ENCODE measurements at regions not wholly inside any gene's neighbourhood (a gene's known extent, or its start where the extent isn't known, plus 50 kb on each side); places are given as distances from the start of the nearest gene placed in this dataset.

- peaks cover 13% of the 10 kb centered on the region for H3K4me1 ChIP-seq (replicated peaks; ENCODE audit: insufficient read depth)
- no peaks in the 10 kb centered on the region for H4K20me1 ChIP-seq (ENCODE audit: insufficient read depth)
- TF ChIP-seq, protein P1, sequence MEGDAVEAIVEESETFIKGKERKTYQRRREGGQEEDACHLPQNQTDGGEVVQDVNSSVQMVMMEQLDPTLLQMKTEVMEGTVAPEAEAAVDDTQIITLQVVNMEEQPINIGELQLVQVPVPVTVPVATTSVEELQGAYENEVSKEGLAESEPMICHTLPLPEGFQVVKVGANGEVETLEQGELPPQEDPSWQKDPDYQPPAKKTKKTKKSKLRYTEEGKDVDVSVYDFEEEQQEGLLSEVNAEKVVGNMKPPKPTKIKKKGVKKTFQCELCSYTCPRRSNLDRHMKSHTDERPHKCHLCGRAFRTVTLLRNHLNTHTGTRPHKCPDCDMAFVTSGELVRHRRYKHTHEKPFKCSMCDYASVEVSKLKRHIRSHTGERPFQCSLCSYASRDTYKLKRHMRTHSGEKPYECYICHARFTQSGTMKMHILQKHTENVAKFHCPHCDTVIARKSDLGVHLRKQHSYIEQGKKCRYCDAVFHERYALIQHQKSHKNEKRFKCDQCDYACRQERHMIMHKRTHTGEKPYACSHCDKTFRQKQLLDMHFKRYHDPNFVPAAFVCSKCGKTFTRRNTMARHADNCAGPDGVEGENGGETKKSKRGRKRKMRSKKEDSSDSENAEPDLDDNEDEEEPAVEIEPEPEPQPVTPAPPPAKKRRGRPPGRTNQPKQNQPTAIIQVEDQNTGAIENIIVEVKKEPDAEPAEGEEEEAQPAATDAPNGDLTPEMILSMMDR (conservative IDR thresholded peaks at IDR 0.05): no peak
- TF ChIP-seq EZH2 (IDR thresholded peaks at IDR 0.05; ENCODE audit: low read depth): no peak
- no peaks in the 10 kb centered on the region for H3K27me3 ChIP-seq (ENCODE audit: insufficient read depth, low read depth)
- no peak for DNase-seq
- no peaks in the 10 kb centered on the region for H3K79me2 ChIP-seq (ENCODE audit: low read depth)
- H3K9me3 ChIP-seq (ENCODE audit: insufficient read depth, low read depth): no peaks in the 10 kb centered on the region; the same call in 1 of the 2 replicates
- H2AFZ ChIP-seq: no peak overlapping the region
- no peak overlapping the region for H3K4me2 ChIP-seq
- CTCF ChIA-PET: no interaction called here
- POLR2A ChIA-PET (ENCODE audit: unreplicated experiment): no interaction called here
- no peak overlapping the region for H3K27ac ChIP-seq
- H3K36me3 ChIP-seq (ENCODE audit: low read depth): no peaks in the 10 kb centered on the region
- intact Hi-C loops (cut with micrococcal nuclease; ENCODE audit: unreplicated experiment): no loop called here
- no peaks in the 10 kb centered on the region for H3F3A ChIP-seq (ENCODE audit: insufficient read depth, low read depth)
- no peak overlapping the region for H3K4me3 ChIP-seq
- no TSS peak for BruUV-seq (replicated peaks)
- H3K9me2 ChIP-seq (ENCODE audit: insufficient read depth): no peaks in the 10 kb centered on the region
These were observed 152.5 kb downstream of the ESM1 start for GRCh38 chr5:54832858-54833257.

- no peaks in the 10 kb centered on the region for H3K36me3 ChIP-seq (ENCODE audit: low read depth)
- ChIA-PET POLR2A (ENCODE audit: unreplicated experiment) (no interaction called here), CTCF (no interaction called here)
- no peaks in the 10 kb centered on the region for H3K79me2 ChIP-seq (ENCODE audit: low read depth)
- no peaks in the 10 kb centered on the region for H3F3A ChIP-seq (ENCODE audit: insufficient read depth, low read depth)
- no peaks in the 10 kb centered on the region; the same call in 1 of the 2 replicates for H3K9me3 ChIP-seq (ENCODE audit: insufficient read depth, low read depth)
- peaks cover 13% of the 10 kb centered on the region for H3K4me1 ChIP-seq (replicated peaks; ENCODE audit: insufficient read depth)
- TF ChIP-seq EZH2 (IDR thresholded peaks at IDR 0.05; ENCODE audit: low read depth): no peak
- TF ChIP-seq, protein P1 (conservative IDR thresholded peaks at IDR 0.05): no peak
- no peaks in the 10 kb centered on the region for H3K9me2 ChIP-seq (ENCODE audit: insufficient read depth)
- H3K27me3 ChIP-seq (ENCODE audit: insufficient read depth, low read depth): no peaks in the 10 kb centered on the region
- BruUV-seq (replicated peaks): no TSS peak
- H3K27ac ChIP-seq: no peak overlapping the region
- no peak overlapping the region for H3K4me2 ChIP-seq
- H4K20me1 ChIP-seq (ENCODE audit: insufficient read depth): no peaks in the 10 kb centered on the region
- intact Hi-C loops (cut with micrococcal nuclease; ENCODE audit: unreplicated experiment): no loop called here
- H3K4me3 ChIP-seq: no peak overlapping the region
- no peak overlapping the region for H2AFZ ChIP-seq
- no peak for DNase-seq
These were observed 153.3 kb downstream of the ESM1 start for GRCh38 chr5:54832045-54832444.

DNA sequence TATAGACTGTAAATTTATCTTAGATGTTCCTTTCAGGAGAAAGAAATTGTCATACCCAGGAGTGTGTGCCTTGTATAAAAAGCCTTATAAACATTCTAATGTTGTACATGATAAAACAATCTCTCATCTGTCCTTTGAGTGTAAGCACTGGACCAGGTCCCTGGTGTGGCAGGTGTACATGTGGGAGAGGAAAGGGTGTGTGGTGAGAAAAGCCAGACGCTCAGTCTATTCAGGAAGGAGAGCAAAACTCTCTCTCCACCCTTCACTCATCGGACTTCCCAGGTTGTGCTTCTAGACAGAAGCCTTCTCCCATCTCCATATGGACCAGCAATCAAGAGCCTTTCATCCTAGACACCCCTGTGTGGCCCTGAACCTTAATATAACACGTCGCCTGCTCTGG is 154.2 kb downstream of the ESM1 start:
- Histone ChIP-seq H3K27me3 (ENCODE audit: insufficient read depth, low read depth) (no peaks in the 10 kb centered on the region), H3K36me3 (ENCODE audit: low read depth) (no peaks in the 10 kb centered on the region), H3K9me2 (ENCODE audit: insufficient read depth) (no peaks in the 10 kb centered on the region), H3K4me2 (no peak overlapping the region), H3K4me3 (no peak overlapping the region), H3K9me3 (ENCODE audit: insufficient read depth, low read depth) (no peaks in the 10 kb centered on the region; the same call in 1 of the 2 replicates), H3K79me2 (ENCODE audit: low read depth) (no peaks in the 10 kb centered on the region), H4K20me1 (ENCODE audit: insufficient read depth) (no peaks in the 10 kb centered on the region), H3K27ac (no peak overlapping the region), H2AFZ (no peak overlapping the region), H3K4me1 (replicated peaks; ENCODE audit: insufficient read depth) (peaks cover 11% of the 10 kb centered on the region), H3F3A (ENCODE audit: insufficient read depth, low read depth) (no peaks in the 10 kb centered on the region)
- no peak for DNase-seq
- intact Hi-C loops (cut with micrococcal nuclease; ENCODE audit: unreplicated experiment): no loop called here
- CTCF ChIA-PET: no interaction called here
- BruUV-seq (replicated peaks): no TSS peak
- TF ChIP-seq, protein P1 (conservative IDR thresholded peaks at IDR 0.05): no peak
- TF ChIP-seq EZH2 (IDR thresholded peaks at IDR 0.05; ENCODE audit: low read depth): no peak
- POLR2A ChIA-PET (ENCODE audit: unreplicated experiment): no interaction called here

Measured in PC-9 (cell line).